SU-DHL-6 (cell line): ENCODE measurements at regions not wholly inside any gene's neighbourhood (a gene's known extent, or its start where the extent isn't known, plus 50 kb on each side); places are given as distances from the start of the nearest gene placed in this dataset.
"Not testable (repeated sequence)": the region's sequence is repeated elsewhere in the genome, so short reads cannot be mapped to it uniquely, and the experiment has no call there.

Experiments used
- EZH2phosphoT487 ChIP-seq: fragments of 200-600 bp; sonication (generic), shearing (Covaris generic); conservative IDR thresholded peaks from 2 replicates; pipeline ENCODE4 v1.6.1; 2018; ENCODE audit warnings: mild to moderate bottlenecking, antibody characterized with exemption, low read length, moderate library complexity, mixed read lengths
- TF ChIP-seq, protein P1 (sequence below): fragments of 200-600 bp; sonication (generic); IDR thresholded peaks from one replicate; pipeline ENCODE4 v1.5.1; 2017; ENCODE audit warnings: antibody characterized with exemption, mild to moderate bottlenecking, low read length, moderate library complexity; ENCODE audit not compliant: insufficient read depth, poor library complexity, severe bottlenecking

DNA sequence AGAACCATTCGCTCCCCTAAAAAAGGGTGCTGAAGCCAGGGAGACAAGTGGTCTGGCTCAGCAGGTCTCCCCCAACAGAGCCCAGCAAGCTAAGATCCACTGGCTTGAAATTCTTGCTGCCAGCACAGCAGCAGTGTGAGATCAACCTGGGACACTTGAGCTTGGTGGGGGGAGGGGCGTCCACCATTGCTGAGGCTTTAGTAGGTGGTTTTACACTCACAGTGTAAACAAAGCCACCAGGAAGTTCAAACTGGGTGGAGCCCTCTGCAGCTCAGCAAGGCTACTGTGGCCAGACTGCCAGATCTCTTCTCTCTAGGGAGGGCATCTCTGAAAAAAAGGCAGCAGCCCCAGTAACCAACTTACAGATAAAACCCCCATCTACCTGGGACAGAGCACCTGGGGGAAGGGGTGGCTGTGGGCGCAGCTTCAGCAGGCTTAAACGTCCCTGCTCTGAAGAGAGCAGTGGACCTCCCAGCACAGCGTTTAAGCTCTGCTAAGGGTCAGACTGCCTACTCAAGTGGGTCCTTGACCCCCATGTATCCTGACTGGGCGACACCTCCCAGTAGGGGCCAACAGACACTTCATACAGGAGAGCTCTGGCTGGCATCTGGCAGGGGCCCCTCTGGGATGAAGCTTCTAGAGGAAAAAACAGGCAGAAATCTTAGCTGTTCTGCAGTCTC lies 307.7 kb downstream of the AMY1C start:
- TF ChIP-seq, protein P1, sequence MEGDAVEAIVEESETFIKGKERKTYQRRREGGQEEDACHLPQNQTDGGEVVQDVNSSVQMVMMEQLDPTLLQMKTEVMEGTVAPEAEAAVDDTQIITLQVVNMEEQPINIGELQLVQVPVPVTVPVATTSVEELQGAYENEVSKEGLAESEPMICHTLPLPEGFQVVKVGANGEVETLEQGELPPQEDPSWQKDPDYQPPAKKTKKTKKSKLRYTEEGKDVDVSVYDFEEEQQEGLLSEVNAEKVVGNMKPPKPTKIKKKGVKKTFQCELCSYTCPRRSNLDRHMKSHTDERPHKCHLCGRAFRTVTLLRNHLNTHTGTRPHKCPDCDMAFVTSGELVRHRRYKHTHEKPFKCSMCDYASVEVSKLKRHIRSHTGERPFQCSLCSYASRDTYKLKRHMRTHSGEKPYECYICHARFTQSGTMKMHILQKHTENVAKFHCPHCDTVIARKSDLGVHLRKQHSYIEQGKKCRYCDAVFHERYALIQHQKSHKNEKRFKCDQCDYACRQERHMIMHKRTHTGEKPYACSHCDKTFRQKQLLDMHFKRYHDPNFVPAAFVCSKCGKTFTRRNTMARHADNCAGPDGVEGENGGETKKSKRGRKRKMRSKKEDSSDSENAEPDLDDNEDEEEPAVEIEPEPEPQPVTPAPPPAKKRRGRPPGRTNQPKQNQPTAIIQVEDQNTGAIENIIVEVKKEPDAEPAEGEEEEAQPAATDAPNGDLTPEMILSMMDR = not testable (repeated sequence)
- TF ChIP-seq EZH2phosphoT487 = not testable (repeated sequence)
